ENCODE measurements at regions not wholly inside any gene's neighbourhood (a gene's known extent, or its start where the extent isn't known, plus 50 kb on each side); places are given as distances from the start of the nearest gene placed in this dataset.

- no peak for TF ChIP-seq CTCF (IDR thresholded peaks at IDR 0.05)
- no peak for TF ChIP-seq POLR2A (IDR thresholded peaks at IDR 0.05)
Measured at GRCh38 chr11:121946514-121946913, 169.5 kb downstream of the BLID start.
